ENCODE measurements at regions not wholly inside any gene's neighbourhood (a gene's known extent, or its start where the extent isn't known, plus 50 kb on each side); places are given as distances from the start of the nearest gene placed in this dataset.

- Histone ChIP-seq H4K20me1 (replicated peaks; ENCODE audit: control insufficient read depth, insufficient read depth, low read length) (no peaks in the 10 kb centered on the region), H3K9ac (ENCODE audit: insufficient read depth in 1 of 2, low read depth in 2 of 2, low read length in 2 of 2) (no peak overlapping the region), H3K79me2 (ENCODE audit: control insufficient read depth, insufficient read depth, low read length) (no peaks in the 10 kb centered on the region), H3K9me3 (replicated peaks; ENCODE audit: control insufficient read depth, insufficient read depth, low read depth, low read length) (no peaks in the 10 kb centered on the region), H3K27me3 (ENCODE audit: control insufficient read depth in 2 of 2, insufficient read depth in 2 of 2, low read length in 2 of 2) (no peaks in the 10 kb centered on the region), H3K36me3 (ENCODE audit: control insufficient read depth, insufficient read depth, low read length) (no peaks in the 10 kb centered on the region), H3K9me1 (ENCODE audit: control insufficient read depth, insufficient read depth, low read length) (no peaks in the 10 kb centered on the region), H2AFZ (ENCODE audit: low read depth, low read length) (no peak overlapping the region), H3K4me3 (no peak overlapping the region), H3K27ac (ENCODE audit: extremely low read depth, low read depth, low read length) (no peak overlapping the region), H3K4me1 (replicated peaks in 1 of 2; ENCODE audit: control insufficient read depth in 2 of 2, insufficient read depth in 2 of 2, low read length in 2 of 2) (no peaks in the 10 kb centered on the region), H3K4me2 (ENCODE audit: insufficient read depth, low read length) (no peak overlapping the region)
- FAIRE-seq, result no peak
- CTCF ChIA-PET (ENCODE audit: low intra/inter-chr PET ratio), result no interaction called here
- no peak for TF ChIP-seq SAFB2 (IDR thresholded peaks at IDR 0.05; ENCODE audit: borderline replicate concordance, low read depth, low read length, severe bottlenecking)
- TF ChIP-seq RB1 (IDR thresholded peaks at IDR 0.05; ENCODE audit: low read depth), result no peak
- TF ChIP-seq CTBP1 (IDR thresholded peaks at IDR 0.05; ENCODE audit: borderline replicate concordance), result no peak
- no peak for TF ChIP-seq ZNF121 (CRISPR knock-in tag; conservative IDR thresholded peaks at IDR 0.05)
- no peak for TF ChIP-seq SPI1 (IDR thresholded peaks at IDR 0.05; ENCODE audit: borderline replicate concordance, low read depth, low read length)
- TF ChIP-seq ZNF197 (CRISPR knock-in tag; IDR thresholded peaks at IDR 0.05; ENCODE audit: low read depth), result no peak
- TF ChIP-seq, protein P1, sequence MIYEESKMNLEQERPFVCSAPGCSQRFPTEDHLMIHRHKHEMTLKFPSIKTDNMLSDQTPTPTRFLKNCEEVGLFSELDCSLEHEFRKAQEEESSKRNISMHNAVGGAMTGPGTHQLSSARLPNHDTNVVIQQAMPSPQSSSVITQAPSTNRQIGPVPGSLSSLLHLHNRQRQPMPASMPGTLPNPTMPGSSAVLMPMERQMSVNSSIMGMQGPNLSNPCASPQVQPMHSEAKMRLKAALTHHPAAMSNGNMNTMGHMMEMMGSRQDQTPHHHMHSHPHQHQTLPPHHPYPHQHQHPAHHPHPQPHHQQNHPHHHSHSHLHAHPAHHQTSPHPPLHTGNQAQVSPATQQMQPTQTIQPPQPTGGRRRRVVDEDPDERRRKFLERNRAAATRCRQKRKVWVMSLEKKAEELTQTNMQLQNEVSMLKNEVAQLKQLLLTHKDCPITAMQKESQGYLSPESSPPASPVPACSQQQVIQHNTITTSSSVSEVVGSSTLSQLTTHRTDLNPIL (CRISPR knock-in tag; IDR thresholded peaks at IDR 0.05), result no peak
- TF ChIP-seq PHB (CRISPR knock-in tag; IDR thresholded peaks at IDR 0.05), result no peak
- no TSS peak for BruUV-seq (replicated peaks)
- in situ Hi-C loops (cut with MboI) (no loop called here), intact Hi-C loops (cut with micrococcal nuclease) (no loop called here)
- POLR2A ChIA-PET, result no interaction called here
- no peak for DNase-seq (ENCODE audit: extremely low read depth in 1 of 4, low spot score in 3 of 4)
- no peak for ATAC-seq
Measured at GRCh38 chr5:87746341-87746740, 333.6 kb upstream of the CCNH start.

Measured in K562 (cell line).